ENCODE measurements at regions not wholly inside any gene's neighbourhood (a gene's known extent, or its start where the extent isn't known, plus 50 kb on each side); places are given as distances from the start of the nearest gene placed in this dataset.

DNA sequence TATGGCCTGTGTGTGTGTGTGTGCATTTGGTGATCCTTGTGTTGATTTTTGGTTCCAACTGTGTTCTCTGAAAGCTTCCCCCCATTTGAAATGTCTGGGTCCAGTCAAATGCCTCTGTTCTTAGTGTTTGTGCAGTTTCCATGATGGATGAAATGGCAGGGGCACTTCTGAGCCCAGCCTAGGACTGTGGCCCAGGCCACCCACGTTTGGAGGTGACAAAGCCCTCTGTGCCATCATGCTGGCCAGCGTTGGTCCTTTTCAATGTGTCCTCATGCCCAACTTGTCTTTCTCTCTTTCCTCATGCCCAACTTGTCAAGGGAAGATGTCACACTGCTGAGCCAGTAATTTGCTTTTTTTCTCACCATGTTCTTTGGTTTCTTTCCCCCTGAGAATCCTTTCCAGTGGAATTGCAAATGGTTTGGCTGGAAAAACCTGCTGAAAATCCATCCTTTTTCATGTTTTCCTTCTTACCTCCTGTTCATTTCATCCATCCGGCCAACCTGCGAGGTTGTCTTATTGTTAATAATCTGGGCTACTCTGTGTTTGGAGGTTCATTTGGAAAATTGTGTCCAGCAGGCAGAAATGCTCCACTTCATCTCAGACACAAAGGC, 113.7 kb upstream of the NAV2 start (continued):
- TF ChIP-seq ZNF462 (CRISPR knock-in tag; IDR thresholded peaks at IDR 0.05) (no peak), ZNF114 (CRISPR knock-in tag; IDR thresholded peaks at IDR 0.05) (no peak), CREB1 (CRISPR knock-in tag; IDR thresholded peaks at IDR 0.05; ENCODE audit: low read depth) (no peak), NANOG (IDR thresholded peaks at IDR 0.05; ENCODE audit: borderline replicate concordance) (no peak), EZH2 (IDR thresholded peaks at IDR 0.05; ENCODE audit: low read depth, unreplicated experiment) (no peak), JUNB (IDR thresholded peaks at IDR 0.05; ENCODE audit: unreplicated experiment) (no peak), POLR2AphosphoS5 (IDR thresholded peaks at IDR 0.05; ENCODE audit: low read depth) (no peak), ZNF331 (CRISPR knock-in tag; IDR thresholded peaks at IDR 0.05; ENCODE audit: low read depth) (no peak), REST (IDR thresholded peaks at IDR 0.05; ENCODE audit: unreplicated experiment) (no peak)
- TF ChIP-seq, protein P1, sequence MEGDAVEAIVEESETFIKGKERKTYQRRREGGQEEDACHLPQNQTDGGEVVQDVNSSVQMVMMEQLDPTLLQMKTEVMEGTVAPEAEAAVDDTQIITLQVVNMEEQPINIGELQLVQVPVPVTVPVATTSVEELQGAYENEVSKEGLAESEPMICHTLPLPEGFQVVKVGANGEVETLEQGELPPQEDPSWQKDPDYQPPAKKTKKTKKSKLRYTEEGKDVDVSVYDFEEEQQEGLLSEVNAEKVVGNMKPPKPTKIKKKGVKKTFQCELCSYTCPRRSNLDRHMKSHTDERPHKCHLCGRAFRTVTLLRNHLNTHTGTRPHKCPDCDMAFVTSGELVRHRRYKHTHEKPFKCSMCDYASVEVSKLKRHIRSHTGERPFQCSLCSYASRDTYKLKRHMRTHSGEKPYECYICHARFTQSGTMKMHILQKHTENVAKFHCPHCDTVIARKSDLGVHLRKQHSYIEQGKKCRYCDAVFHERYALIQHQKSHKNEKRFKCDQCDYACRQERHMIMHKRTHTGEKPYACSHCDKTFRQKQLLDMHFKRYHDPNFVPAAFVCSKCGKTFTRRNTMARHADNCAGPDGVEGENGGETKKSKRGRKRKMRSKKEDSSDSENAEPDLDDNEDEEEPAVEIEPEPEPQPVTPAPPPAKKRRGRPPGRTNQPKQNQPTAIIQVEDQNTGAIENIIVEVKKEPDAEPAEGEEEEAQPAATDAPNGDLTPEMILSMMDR (conservative IDR thresholded peaks at IDR 0.05; ENCODE audit: low read depth in 2 of 2): no peak
- TF ChIP-seq, protein P2, sequence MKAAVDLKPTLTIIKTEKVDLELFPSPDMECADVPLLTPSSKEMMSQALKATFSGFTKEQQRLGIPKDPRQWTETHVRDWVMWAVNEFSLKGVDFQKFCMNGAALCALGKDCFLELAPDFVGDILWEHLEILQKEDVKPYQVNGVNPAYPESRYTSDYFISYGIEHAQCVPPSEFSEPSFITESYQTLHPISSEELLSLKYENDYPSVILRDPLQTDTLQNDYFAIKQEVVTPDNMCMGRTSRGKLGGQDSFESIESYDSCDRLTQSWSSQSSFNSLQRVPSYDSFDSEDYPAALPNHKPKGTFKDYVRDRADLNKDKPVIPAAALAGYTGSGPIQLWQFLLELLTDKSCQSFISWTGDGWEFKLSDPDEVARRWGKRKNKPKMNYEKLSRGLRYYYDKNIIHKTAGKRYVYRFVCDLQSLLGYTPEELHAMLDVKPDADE (IDR thresholded peaks at IDR 0.05): no peak
